OCI-LY1 (cell line): ENCODE measurements at regions not wholly inside any gene's neighbourhood (a gene's known extent, or its start where the extent isn't known, plus 50 kb on each side); places are given as distances from the start of the nearest gene placed in this dataset.

Source experiments
- EZH2 ChIP-seq: fragments of 200-600 bp; sonication (generic), shearing (Covaris generic); IDR thresholded peaks from 2 replicates; pipeline ENCODE4 v1.8.0; 2017; ENCODE audit warnings: borderline replicate concordance, mixed run types, mild to moderate bottlenecking, antibody characterized with exemption, low read length, moderate library complexity, mixed read lengths
- TF ChIP-seq, protein P1 (sequence below): fragments of 200-600 bp; sonication (generic), shearing (Covaris generic); IDR thresholded peaks from 2 replicates; pipeline ENCODE4 v1.5.1; 2017; ENCODE audit warnings: mild to moderate bottlenecking, antibody characterized with exemption, low read length, moderate library complexity, mixed read lengths

DNA sequence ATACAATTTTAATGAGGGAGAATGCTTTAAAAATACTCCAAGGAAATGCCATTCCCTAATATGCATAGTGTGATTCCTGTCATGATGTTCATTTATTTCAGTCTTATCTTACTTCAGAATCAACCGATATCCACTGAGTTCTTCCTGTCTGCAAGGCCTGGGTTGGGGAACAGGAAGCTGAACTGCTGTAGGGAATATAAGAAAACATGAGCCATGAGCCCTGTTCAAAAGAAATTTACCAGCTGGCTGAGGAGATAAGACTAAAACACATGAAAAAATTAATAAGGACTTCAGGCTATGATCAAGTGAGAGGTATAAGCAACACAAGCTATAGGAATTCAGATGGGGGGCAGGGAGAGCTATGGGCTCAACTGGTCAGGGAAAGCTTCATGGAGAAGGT, 184.7 kb downstream of the PLPP4 start:
- TF ChIP-seq, protein P1, sequence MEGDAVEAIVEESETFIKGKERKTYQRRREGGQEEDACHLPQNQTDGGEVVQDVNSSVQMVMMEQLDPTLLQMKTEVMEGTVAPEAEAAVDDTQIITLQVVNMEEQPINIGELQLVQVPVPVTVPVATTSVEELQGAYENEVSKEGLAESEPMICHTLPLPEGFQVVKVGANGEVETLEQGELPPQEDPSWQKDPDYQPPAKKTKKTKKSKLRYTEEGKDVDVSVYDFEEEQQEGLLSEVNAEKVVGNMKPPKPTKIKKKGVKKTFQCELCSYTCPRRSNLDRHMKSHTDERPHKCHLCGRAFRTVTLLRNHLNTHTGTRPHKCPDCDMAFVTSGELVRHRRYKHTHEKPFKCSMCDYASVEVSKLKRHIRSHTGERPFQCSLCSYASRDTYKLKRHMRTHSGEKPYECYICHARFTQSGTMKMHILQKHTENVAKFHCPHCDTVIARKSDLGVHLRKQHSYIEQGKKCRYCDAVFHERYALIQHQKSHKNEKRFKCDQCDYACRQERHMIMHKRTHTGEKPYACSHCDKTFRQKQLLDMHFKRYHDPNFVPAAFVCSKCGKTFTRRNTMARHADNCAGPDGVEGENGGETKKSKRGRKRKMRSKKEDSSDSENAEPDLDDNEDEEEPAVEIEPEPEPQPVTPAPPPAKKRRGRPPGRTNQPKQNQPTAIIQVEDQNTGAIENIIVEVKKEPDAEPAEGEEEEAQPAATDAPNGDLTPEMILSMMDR, result no peak
- TF ChIP-seq EZH2, result no peak
